HG02610 (cell line): ENCODE measurements at regions not wholly inside any gene's neighbourhood (a gene's known extent, or its start where the extent isn't known, plus 50 kb on each side); places are given as distances from the start of the nearest gene placed in this dataset.
A peak's percentile ranks its signal among the peaks of the same experiment; 100 is the strongest.

Experiments
- ATAC-seq: cut with Tn5 transposase; IDR thresholded peaks from one replicate; pipeline ENCODE4 v1.9.1; 2021; ENCODE audit warnings: mild to moderate bottlenecking, moderate library complexity; ENCODE audit not compliant: unreplicated experiment

- no peak for ATAC-seq
Observed at GRCh38 chr17:55829995-55830612, 79.3 kb downstream of the PCTP start.

- ATAC-seq = no peak
Observed at GRCh38 chr17:55830699-55831471, 80.0 kb downstream of the PCTP start.

GRCh38 chr17:55833306-55833705, 82.5 kb downstream of the PCTP start:
- no peak for ATAC-seq

GRCh38 chr17:55842405-55843158, 91.7 kb downstream of the PCTP start:
- no peak for ATAC-seq

- no peak for ATAC-seq
Observed at GRCh38 chr17:55843785-55844184, 92.9 kb downstream of the PCTP start.

GRCh38 chr17:55845385-55845784, 94.5 kb downstream of the PCTP start:
- no peak for ATAC-seq

- no peak for ATAC-seq
Observed at GRCh38 chr17:55846745-55847144, 95.9 kb downstream of the PCTP start.

GRCh38 chr17:55852734-55853133, 101.9 kb downstream of the PCTP start:
- peak; percentile 54 for ATAC-seq

- ATAC-seq = no peak
Observed at GRCh38 chr17:55859301-55859795, 108.5 kb downstream of the PCTP start.

GRCh38 chr17:55865072-55865762, 114.4 kb downstream of the PCTP start:
- no peak for ATAC-seq

GRCh38 chr17:55870044-55870443, 119.2 kb downstream of the PCTP start:
- ATAC-seq = no peak

GRCh38 chr17:55872374-55872773, 121.5 kb downstream of the PCTP start:
- ATAC-seq = no peak

- no peak for ATAC-seq
Observed at GRCh38 chr17:55873017-55873758, 122.3 kb downstream of the PCTP start.

GRCh38 chr17:55883149-55883548, 132.3 kb downstream of the PCTP start:
- ATAC-seq = no peak

- no peak for ATAC-seq
Observed at GRCh38 chr17:55887531-55887930, 136.7 kb downstream of the PCTP start.

- no peak for ATAC-seq
Observed at GRCh38 chr17:55889271-55889670, 138.4 kb downstream of the PCTP start.

- ATAC-seq = no peak
Observed at GRCh38 chr17:55895112-55895759, 144.4 kb downstream of the PCTP start.

- ATAC-seq = no peak
Observed at GRCh38 chr17:55897301-55897700, 146.4 kb downstream of the PCTP start.

- ATAC-seq = no peak
Observed at GRCh38 chr17:55898195-55898594, 147.3 kb downstream of the PCTP start.

- ATAC-seq = no peak
Observed at GRCh38 chr17:55900188-55900587, 149.3 kb downstream of the PCTP start.
